ENCODE measurements at regions not wholly inside any gene's neighbourhood (a gene's known extent, or its start where the extent isn't known, plus 50 kb on each side); places are given as distances from the start of the nearest gene placed in this dataset.

DNA sequence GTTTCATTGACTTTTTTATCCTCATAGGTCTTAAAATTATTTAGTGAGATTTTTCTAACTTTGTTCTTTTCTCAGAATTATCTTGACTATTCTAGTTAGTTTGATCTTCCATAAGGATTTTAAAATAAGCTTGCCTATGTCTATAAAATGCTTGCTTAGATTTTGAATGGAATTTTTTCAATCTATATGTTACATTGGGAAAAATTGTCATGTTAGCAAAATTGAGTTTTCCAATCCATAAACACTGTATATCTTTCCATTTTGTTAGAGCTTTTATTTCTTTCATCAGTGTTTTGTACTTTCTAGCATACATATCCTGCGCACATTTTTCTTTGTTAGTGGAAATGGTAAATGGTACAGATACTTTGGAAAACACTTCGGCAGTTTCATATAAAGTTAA, 312.9 kb downstream of the PDHA2 start:
- H3K79me2 ChIP-seq (ENCODE audit: control insufficient read depth, insufficient read depth, low read length), result no peaks in the 10 kb centered on the region
- no peaks in the 10 kb centered on the region for H3K27me3 ChIP-seq (ENCODE audit: control insufficient read depth, extremely low read depth, insufficient read depth, low read length)
- TF ChIP-seq, protein P1, sequence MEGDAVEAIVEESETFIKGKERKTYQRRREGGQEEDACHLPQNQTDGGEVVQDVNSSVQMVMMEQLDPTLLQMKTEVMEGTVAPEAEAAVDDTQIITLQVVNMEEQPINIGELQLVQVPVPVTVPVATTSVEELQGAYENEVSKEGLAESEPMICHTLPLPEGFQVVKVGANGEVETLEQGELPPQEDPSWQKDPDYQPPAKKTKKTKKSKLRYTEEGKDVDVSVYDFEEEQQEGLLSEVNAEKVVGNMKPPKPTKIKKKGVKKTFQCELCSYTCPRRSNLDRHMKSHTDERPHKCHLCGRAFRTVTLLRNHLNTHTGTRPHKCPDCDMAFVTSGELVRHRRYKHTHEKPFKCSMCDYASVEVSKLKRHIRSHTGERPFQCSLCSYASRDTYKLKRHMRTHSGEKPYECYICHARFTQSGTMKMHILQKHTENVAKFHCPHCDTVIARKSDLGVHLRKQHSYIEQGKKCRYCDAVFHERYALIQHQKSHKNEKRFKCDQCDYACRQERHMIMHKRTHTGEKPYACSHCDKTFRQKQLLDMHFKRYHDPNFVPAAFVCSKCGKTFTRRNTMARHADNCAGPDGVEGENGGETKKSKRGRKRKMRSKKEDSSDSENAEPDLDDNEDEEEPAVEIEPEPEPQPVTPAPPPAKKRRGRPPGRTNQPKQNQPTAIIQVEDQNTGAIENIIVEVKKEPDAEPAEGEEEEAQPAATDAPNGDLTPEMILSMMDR (optimal IDR thresholded peaks at IDR 0.05 in 1 of 3, IDR thresholded peaks at IDR 0.05 in 1 of 3, conservative IDR thresholded peaks at IDR 0.05 in 1 of 3; ENCODE audit: extremely low read depth in 1 of 3, insufficient read depth in 2 of 3, low read length in 3 of 3), result no peak
- no peak for TF ChIP-seq EZH2 (IDR thresholded peaks at IDR 0.05; ENCODE audit: low read length)
- H3K9me3 ChIP-seq (ENCODE audit: control insufficient read depth, low read depth, low read length), result no peaks in the 10 kb centered on the region
- H3K36me3 ChIP-seq (ENCODE audit: control insufficient read depth in 2 of 2, extremely low read depth in 1 of 2, insufficient read depth in 2 of 2, low read length in 2 of 2), result no peaks in the 10 kb centered on the region
- H3K9me1 ChIP-seq (ENCODE audit: control insufficient read depth, extremely low read depth, insufficient read depth, low read length), result no peaks in the 10 kb centered on the region
- H4K20me1 ChIP-seq (ENCODE audit: control insufficient read depth, extremely low read depth, insufficient read depth, low read length), result no peaks in the 10 kb centered on the region
- H3K9ac ChIP-seq (ENCODE audit: control insufficient read depth, extremely low read depth, insufficient read depth, low read length), result no peak overlapping the region
- no peak overlapping the region for H2AFZ ChIP-seq (ENCODE audit: control insufficient read depth, low read length)
- no peak overlapping the region for H3K4me3 ChIP-seq (ENCODE audit: control insufficient read depth in 2 of 3, extremely low read depth in 1 of 3, insufficient read depth in 2 of 3, low read depth in 1 of 3, low read length in 3 of 3)
- H3K4me2 ChIP-seq (ENCODE audit: control insufficient read depth, extremely low read depth, insufficient read depth, low read depth, low read length), result no peak overlapping the region
- H3K4me1 ChIP-seq (ENCODE audit: control insufficient read depth, extremely low read depth, insufficient read depth, low read length), result no peaks in the 10 kb centered on the region
- no peak for DNase-seq (ENCODE audit: low read depth, low spot score)
- H3K27ac ChIP-seq (ENCODE audit: control insufficient read depth, insufficient read depth, low read length), result no peak overlapping the region
- no peak for FAIRE-seq
- dilution Hi-C loops (cut with MboI; ENCODE audit: extremely low pct_ligation_motif_present, low sequenced_read_pairs), result no loop called here

DNA sequence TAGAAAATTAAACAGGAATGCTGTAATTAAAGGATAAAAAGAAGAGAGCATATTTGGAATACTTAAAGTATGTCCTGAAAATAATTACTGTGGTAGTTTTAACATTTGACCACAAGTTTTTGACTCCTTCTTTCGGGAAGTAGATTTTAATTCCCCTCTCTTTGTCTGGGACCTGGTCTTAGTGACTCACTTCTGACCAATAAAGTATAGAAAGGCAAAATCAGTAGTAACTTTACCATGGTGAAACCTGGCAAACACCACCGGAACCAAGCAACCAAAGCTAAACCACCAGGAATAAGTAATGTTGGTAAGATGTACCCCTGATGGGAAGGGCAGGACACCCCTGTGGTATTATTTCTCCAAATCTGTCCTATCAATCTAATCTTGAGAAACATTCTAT, 314.8 kb downstream of the PDHA2 start:
- Histone ChIP-seq H3K4me1 (ENCODE audit: control insufficient read depth, extremely low read depth, insufficient read depth, low read length) (no peaks in the 10 kb centered on the region), H3K27ac (ENCODE audit: control insufficient read depth, insufficient read depth, low read length) (no peak overlapping the region), H2AFZ (ENCODE audit: control insufficient read depth, low read length) (no peak overlapping the region), H3K9me1 (ENCODE audit: control insufficient read depth, extremely low read depth, insufficient read depth, low read length) (no peaks in the 10 kb centered on the region), H3K4me2 (ENCODE audit: control insufficient read depth, extremely low read depth, insufficient read depth, low read depth, low read length) (no peak overlapping the region), H3K9me3 (ENCODE audit: control insufficient read depth, low read depth, low read length) (no peaks in the 10 kb centered on the region), H3K27me3 (ENCODE audit: control insufficient read depth, extremely low read depth, insufficient read depth, low read length) (no peaks in the 10 kb centered on the region), H3K36me3 (ENCODE audit: control insufficient read depth in 2 of 2, extremely low read depth in 1 of 2, insufficient read depth in 2 of 2, low read length in 2 of 2) (no peaks in the 10 kb centered on the region), H4K20me1 (ENCODE audit: control insufficient read depth, extremely low read depth, insufficient read depth, low read length) (no peaks in the 10 kb centered on the region), H3K79me2 (ENCODE audit: control insufficient read depth, insufficient read depth, low read length) (no peaks in the 10 kb centered on the region), H3K4me3 (ENCODE audit: control insufficient read depth in 2 of 3, extremely low read depth in 1 of 3, insufficient read depth in 2 of 3, low read depth in 1 of 3, low read length in 3 of 3) (no peak overlapping the region), H3K9ac (ENCODE audit: control insufficient read depth, extremely low read depth, insufficient read depth, low read length) (no peak overlapping the region)
- no peak for TF ChIP-seq EZH2 (IDR thresholded peaks at IDR 0.05; ENCODE audit: low read length)
- TF ChIP-seq, protein P1 (optimal IDR thresholded peaks at IDR 0.05 in 1 of 3, IDR thresholded peaks at IDR 0.05 in 1 of 3, conservative IDR thresholded peaks at IDR 0.05 in 1 of 3; ENCODE audit: extremely low read depth in 1 of 3, insufficient read depth in 2 of 3, low read length in 3 of 3), result no peak
- no peak for DNase-seq (ENCODE audit: low read depth, low spot score)
- no peak for FAIRE-seq
- dilution Hi-C loops (cut with MboI; ENCODE audit: extremely low pct_ligation_motif_present, low sequenced_read_pairs), result no loop called here

Measured in keratinocyte (primary cell).